Lower leg skin (tissue), 3 donors: ENCODE measurements at regions not wholly inside any gene's neighbourhood (a gene's known extent, or its start where the extent isn't known, plus 50 kb on each side); places are given as distances from the start of the nearest gene placed in this dataset.

Experiments
- CTCF ChIP-seq, 3 donors: fragments of 450-650 bp; IDR thresholded peaks; one replicate each; pipeline ENCODE4 v1.5.1; 2016; ENCODE audit warnings: antibody characterized with exemption in 3 of 3, mild to moderate bottlenecking in 3 of 3, moderate library complexity in 2 of 3
- POLR2A ChIP-seq, 2 donors: fragments of 450-650 bp; IDR thresholded peaks; one replicate each; pipeline ENCODE4 v1.6.1; 2016 to 2017; ENCODE audit warnings: antibody characterized with exemption in 2 of 2, mild to moderate bottlenecking in 1 of 2, moderate library complexity in 1 of 2

GRCh38 chr4:12724510-12724909 is 759.6 kb downstream of the RAB28 start:
- TF ChIP-seq POLR2A (IDR thresholded peaks at IDR 0.05) (no peak), CTCF (IDR thresholded peaks at IDR 0.05) (no peak)
